Stimulated activated CD4-positive, alpha-beta T cell treated with anti-CD3 and anti-CD28 coated beads, Interleukin-2, amount 100 ng/mL, for 24 hours (primary cell): ENCODE measurements at regions not wholly inside any gene's neighbourhood (a gene's known extent, or its start where the extent isn't known, plus 50 kb on each side); places are given as distances from the start of the nearest gene placed in this dataset.

Experiments used
- DNase-seq, 2 donors: peaks; one replicate each; pipeline ENCODE4 v3.0.0-alpha.2; 2020

- no peak for DNase-seq
Measured at GRCh38 chr4:186934841-186935443, 211.3 kb upstream of the FAT1 start.

GRCh38 chr4:186935901-186936300 is 212.2 kb upstream of the FAT1 start:
- no peak for DNase-seq

GRCh38 chr4:186936496-186937375 is 213.1 kb upstream of the FAT1 start:
- DNase-seq = no peak

GRCh38 chr4:186939226-186939625 is 215.6 kb upstream of the FAT1 start:
- DNase-seq = no peak

- no peak for DNase-seq
Measured at GRCh38 chr4:186939766-186940165, 216.1 kb upstream of the FAT1 start.

GRCh38 chr4:186940476-186940875 is 216.8 kb upstream of the FAT1 start:
- no peak for DNase-seq

GRCh38 chr4:186942758-186943377 is 219.2 kb upstream of the FAT1 start:
- no peak for DNase-seq

GRCh38 chr4:186943411-186943810 is 219.8 kb upstream of the FAT1 start:
- DNase-seq = no peak

GRCh38 chr4:186946136-186946535 is 222.5 kb upstream of the FAT1 start:
- DNase-seq = no peak

GRCh38 chr4:186946682-186947294 is 223.1 kb upstream of the FAT1 start:
- no peak for DNase-seq

- no peak for DNase-seq
Measured at GRCh38 chr4:186948361-186949242, 224.9 kb upstream of the FAT1 start.

- no peak for DNase-seq
Measured at GRCh38 chr4:186949847-186950246, 226.2 kb upstream of the FAT1 start.

GRCh38 chr4:186952709-186953108 is 229.1 kb upstream of the FAT1 start:
- DNase-seq = no peak

- DNase-seq = no peak
Measured at GRCh38 chr4:186953599-186954260, 230.1 kb upstream of the FAT1 start.

GRCh38 chr4:186954509-186954908 is 230.9 kb upstream of the FAT1 start:
- no peak for DNase-seq

GRCh38 chr4:186954956-186955355 is 231.3 kb upstream of the FAT1 start:
- DNase-seq = no peak

GRCh38 chr4:186957952-186958555 is 234.4 kb upstream of the FAT1 start:
- no peak for DNase-seq

GRCh38 chr4:186958726-186959350 is 235.2 kb upstream of the FAT1 start:
- DNase-seq = no peak

- DNase-seq = no peak
Measured at GRCh38 chr4:186979961-186980745, 256.5 kb upstream of the FAT1 start.

GRCh38 chr4:186981161-186981560 is 257.5 kb upstream of the FAT1 start:
- no peak for DNase-seq
